NT2/D1 (cell line): ENCODE measurements at regions not wholly inside any gene's neighbourhood (a gene's known extent, or its start where the extent isn't known, plus 50 kb on each side); places are given as distances from the start of the nearest gene placed in this dataset.

Experiments
- SUZ12 ChIP-seq: IDR thresholded peaks from 2 replicates; pipeline ENCODE4 v1.6.1; 2011; ENCODE audit not compliant: insufficient read length, insufficient read depth; ENCODE audit errors: extremely low read depth
- YY1 ChIP-seq: IDR thresholded peaks from 2 replicates; pipeline ENCODE4 v1.6.1; 2011; ENCODE audit not compliant: insufficient read length, insufficient read depth
- ZNF274 ChIP-seq: IDR thresholded peaks from 2 replicates; pipeline ENCODE4 v1.6.1; 2011; ENCODE audit warnings: mild to moderate bottlenecking, low read depth, low read length

- TF ChIP-seq YY1 (no peak), ZNF274 (no peak), SUZ12 (no peak)
Measured at GRCh38 chr6:22381845-22382544, 85.2 kb upstream of the PRL start.
